HepG2 (cell line): ENCODE measurements at regions not wholly inside any gene's neighbourhood (a gene's known extent, or its start where the extent isn't known, plus 50 kb on each side); places are given as distances from the start of the nearest gene placed in this dataset.

ENCODE experiments used
- ARNTL ChIP-seq: sonication (generic); formaldehyde crosslinking; IDR thresholded peaks from 2 replicates; pipeline ENCODE4 v1.4.0; 2020; ENCODE audit warnings: mild to moderate bottlenecking, missing genetic modification reagents
- ATF1 ChIP-seq: IDR thresholded peaks from 2 replicates; pipeline ENCODE4 v1.6.1; 2016; ENCODE audit warnings: mild to moderate bottlenecking, control low read depth
- ATF3 ChIP-seq: sonication (generic); formaldehyde crosslinking; IDR thresholded peaks from 2 replicates; pipeline ENCODE4 v1.4.0; 2020; ENCODE audit warnings: missing genetic modification reagents
- BRCA1 ChIP-seq: sonication (generic); formaldehyde crosslinking; IDR thresholded peaks from 2 replicates; pipeline ENCODE4 v1.4.0; 2020; ENCODE audit warnings: missing genetic modification reagents
- CREBL2 ChIP-seq: sonication (generic); formaldehyde crosslinking; IDR thresholded peaks from 2 replicates; pipeline ENCODE4 v1.8.1; 2023; ENCODE audit warnings: missing genetic modification reagents, mild to moderate bottlenecking, borderline replicate concordance
- CTCF ChIP-seq: sonication (generic); formaldehyde crosslinking; IDR thresholded peaks from 2 replicates; pipeline ENCODE4 v1.5.0; 2020; ENCODE audit warnings: mild to moderate bottlenecking, missing genetic modification reagents, moderate library complexity
- NCOA2 ChIP-seq: sonication (generic); formaldehyde crosslinking; IDR thresholded peaks from 2 replicates; pipeline ENCODE4 v1.8.0; 2022; ENCODE audit warnings: inconsistent platforms
- TAF1 ChIP-seq: sonication (generic); formaldehyde crosslinking; IDR thresholded peaks from 2 replicates; pipeline ENCODE4 v1.4.0; 2020; ENCODE audit warnings: missing genetic modification reagents
- YY1 ChIP-seq: IDR thresholded peaks from 2 replicates; pipeline ENCODE4 v1.6.1; 2011; ENCODE audit warnings: low read length, low read depth, moderate library complexity, mild to moderate bottlenecking; ENCODE audit not compliant: insufficient read depth, insufficient replicate concordance
- ZNF101 ChIP-seq: sonication (generic); formaldehyde crosslinking; IDR thresholded peaks from 2 replicates; pipeline ENCODE4 v1.4.0; 2020; ENCODE audit warnings: mild to moderate bottlenecking, low read depth, missing genetic modification reagents, borderline replicate concordance
- ZNF24 ChIP-seq: fragments of 450-650 bp; IDR thresholded peaks from 2 replicates; pipeline ENCODE4 v1.6.1; 2017; ENCODE audit warnings: antibody characterized with exemption, mild to moderate bottlenecking

- no peak for TF ChIP-seq ZNF101 (CRISPR knock-in tag)
- no peak for TF ChIP-seq ARNTL (CRISPR knock-in tag)
- no peak for TF ChIP-seq ATF1
- no peak for TF ChIP-seq ATF3
- no peak for TF ChIP-seq NCOA2
- no peak for TF ChIP-seq ZNF24
- no peak for TF ChIP-seq CTCF
- TF ChIP-seq CREBL2 = no peak
- TF ChIP-seq YY1 = no peak
- no peak for TF ChIP-seq TAF1 (CRISPR knock-in tag)
- no peak for TF ChIP-seq BRCA1 (CRISPR knock-in tag)
Observed at GRCh38 chr21:18602711-18603110, 199.1 kb upstream of the TMPRSS15 start.
